AG09319 (cell line): ENCODE measurements at regions not wholly inside any gene's neighbourhood (a gene's known extent, or its start where the extent isn't known, plus 50 kb on each side); places are given as distances from the start of the nearest gene placed in this dataset.

ENCODE experiments used
- DNase-seq: peaks from one replicate; pipeline ENCODE4 v3.0.0-alpha.2; 2010; ENCODE audit warnings: low read depth; ENCODE audit errors: extremely low read depth
- TF ChIP-seq, protein P1 (sequence below): IDR thresholded peaks from 2 replicates; pipeline ENCODE4 v1.5.1; 2011; ENCODE audit warnings: low read depth, mild to moderate bottlenecking, inconsistent platforms, low read length, moderate library complexity

- no peak for DNase-seq
- TF ChIP-seq, protein P1, sequence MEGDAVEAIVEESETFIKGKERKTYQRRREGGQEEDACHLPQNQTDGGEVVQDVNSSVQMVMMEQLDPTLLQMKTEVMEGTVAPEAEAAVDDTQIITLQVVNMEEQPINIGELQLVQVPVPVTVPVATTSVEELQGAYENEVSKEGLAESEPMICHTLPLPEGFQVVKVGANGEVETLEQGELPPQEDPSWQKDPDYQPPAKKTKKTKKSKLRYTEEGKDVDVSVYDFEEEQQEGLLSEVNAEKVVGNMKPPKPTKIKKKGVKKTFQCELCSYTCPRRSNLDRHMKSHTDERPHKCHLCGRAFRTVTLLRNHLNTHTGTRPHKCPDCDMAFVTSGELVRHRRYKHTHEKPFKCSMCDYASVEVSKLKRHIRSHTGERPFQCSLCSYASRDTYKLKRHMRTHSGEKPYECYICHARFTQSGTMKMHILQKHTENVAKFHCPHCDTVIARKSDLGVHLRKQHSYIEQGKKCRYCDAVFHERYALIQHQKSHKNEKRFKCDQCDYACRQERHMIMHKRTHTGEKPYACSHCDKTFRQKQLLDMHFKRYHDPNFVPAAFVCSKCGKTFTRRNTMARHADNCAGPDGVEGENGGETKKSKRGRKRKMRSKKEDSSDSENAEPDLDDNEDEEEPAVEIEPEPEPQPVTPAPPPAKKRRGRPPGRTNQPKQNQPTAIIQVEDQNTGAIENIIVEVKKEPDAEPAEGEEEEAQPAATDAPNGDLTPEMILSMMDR = no peak
Measured at GRCh38 chr3:181880331-181880730, 168.6 kb downstream of the SOX2 start.

- TF ChIP-seq, protein P1 = no peak
- DNase-seq = no peak
Measured at GRCh38 chr3:181881749-181882148, 170.0 kb downstream of the SOX2 start.

DNA sequence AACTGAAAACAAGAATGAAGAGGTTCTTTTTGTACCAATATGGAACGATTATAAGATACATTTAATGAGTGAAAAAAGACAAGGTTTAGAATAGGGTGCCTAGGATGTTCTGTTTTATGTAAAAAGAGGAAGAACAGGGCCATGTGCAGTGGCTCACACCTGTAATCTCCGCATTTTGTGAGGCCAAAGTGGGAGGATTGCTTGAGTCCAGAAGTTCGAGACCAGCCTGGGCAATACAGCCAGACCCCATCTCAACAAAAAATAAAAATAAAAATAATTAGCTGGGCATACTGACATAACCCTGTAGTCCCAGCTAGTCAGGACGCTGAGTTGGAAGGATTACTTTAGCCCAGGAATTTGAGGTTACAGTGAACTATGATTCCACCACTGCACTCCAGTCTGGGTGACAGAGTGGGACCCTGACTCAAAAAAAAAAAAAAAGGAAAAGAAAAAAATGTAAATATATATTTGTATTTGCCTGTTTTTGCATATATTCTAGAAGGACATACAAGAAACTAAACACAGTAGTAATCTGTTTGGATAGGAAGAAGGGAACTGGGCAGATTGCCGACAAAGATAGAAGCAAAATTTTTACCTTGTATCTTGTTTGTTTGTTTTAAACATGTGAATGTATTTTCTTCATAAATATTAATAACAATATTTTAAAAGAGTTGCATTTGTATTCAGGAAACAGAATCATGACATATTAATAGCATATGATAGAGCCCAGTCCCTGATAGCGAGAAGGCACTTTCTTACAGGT lies 174.3 kb downstream of the SOX2 start:
- no peak for DNase-seq
- TF ChIP-seq, protein P1 = no peak

- TF ChIP-seq, protein P1 = no peak
- no peak for DNase-seq
Measured at GRCh38 chr3:181886676-181887075, 175.0 kb downstream of the SOX2 start.

DNA sequence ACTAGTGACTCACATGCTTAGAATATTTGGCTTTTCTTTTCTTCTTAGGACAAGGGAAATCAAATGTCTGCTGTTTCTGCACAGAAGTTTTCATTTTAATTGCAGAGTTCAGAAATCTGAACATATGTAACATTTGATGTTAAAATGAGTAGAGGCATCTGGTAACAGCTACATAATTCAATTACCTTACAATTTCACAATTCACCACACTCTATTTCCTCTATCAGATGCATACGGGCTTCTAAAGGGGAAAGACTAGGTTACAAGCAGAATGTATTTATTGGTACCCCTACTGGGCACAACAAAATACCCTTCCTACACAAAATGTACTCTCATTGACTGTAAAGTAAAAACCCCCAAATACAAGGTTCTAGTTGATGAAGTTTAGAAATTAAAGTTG lies 176.0 kb downstream of the SOX2 start:
- TF ChIP-seq, protein P1 = no peak

DNA sequence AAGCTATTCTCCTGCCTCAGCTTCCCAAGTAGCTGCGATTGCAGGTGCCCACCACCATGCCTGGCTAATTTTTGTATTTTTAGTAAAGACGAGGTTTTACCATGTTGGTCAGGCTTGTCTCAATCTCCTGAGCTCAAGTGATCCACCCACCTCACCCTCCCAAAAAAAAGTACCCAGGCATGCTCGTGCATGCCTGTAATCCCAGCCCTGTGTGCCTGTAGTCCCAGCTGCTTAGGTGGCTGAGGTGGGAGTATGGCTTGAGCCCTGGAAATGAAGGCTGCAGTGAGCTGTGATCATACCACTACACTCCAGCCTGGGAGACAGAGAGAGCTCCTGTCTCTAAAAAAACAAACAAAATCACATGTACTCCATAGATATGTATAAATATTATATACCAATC lies 176.5 kb downstream of the SOX2 start:
- DNase-seq = no peak
- TF ChIP-seq, protein P1 = no peak

More for the DNA sequence above, 176.0 kb downstream of the SOX2 start:
- DNase-seq = no peak

DNA sequence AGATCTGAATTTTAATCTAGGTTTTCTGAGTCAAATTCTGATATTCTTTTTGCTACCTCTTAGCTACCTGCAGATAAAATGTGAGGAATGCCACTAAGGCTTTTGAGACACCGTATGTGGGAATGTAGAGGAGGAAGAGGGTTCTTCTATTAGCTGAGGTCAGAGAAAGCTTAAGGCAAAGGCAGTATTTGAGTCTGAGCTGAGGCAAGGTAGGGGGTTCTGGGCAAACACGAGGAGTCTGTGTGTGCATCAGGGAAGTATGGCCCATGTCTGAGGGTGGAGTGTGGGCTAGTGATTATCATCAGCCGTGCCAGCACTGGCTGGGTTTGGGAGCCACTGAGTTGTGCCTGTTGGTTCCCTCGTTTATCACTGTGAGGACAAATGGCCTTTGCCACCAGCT lies 181.1 kb downstream of the SOX2 start:
- TF ChIP-seq, protein P1 = no peak
- DNase-seq = no peak
